GM18502 (cell line): ENCODE measurements at regions not wholly inside any gene's neighbourhood (a gene's known extent, or its start where the extent isn't known, plus 50 kb on each side); places are given as distances from the start of the nearest gene placed in this dataset.
A peak's percentile ranks its signal among the peaks of the same experiment; 100 is the strongest.
"Not testable (repeated sequence)": the region's sequence is repeated elsewhere in the genome, so short reads cannot be mapped to it uniquely, and the experiment has no call there.

Experiments
- ATAC-seq: cut with Tn5 transposase; IDR thresholded peaks from one replicate; pipeline ENCODE4 v1.9.1; 2021; ENCODE audit warnings: mild to moderate bottlenecking; ENCODE audit not compliant: unreplicated experiment, poor library complexity

GRCh38 chr3:137293086-137293485 is 335.3 kb downstream of the IL20RB start:
- no peak for ATAC-seq

DNA sequence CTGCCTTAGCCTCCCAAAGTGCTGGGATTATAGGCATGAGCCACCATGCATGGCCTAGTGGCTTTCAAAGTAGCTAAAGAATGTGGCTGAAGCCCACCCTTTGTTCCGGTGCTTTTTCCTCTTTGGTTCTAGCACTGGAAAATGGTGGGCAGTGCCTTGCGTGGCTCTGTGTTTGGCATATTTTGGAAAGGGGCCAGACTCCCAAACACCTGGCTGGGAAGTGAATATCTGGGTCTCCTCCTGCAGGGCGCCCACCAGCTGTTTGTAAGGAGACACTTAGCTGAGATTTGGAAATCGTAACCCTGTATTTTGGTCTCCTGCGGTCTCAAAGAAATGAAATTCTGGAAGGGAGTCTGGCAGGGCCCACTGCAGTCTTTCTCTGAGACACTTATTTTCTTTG is 336.4 kb downstream of the IL20RB start:
- ATAC-seq: no peak

GRCh38 chr3:137294839-137295238 is 337.1 kb downstream of the IL20RB start:
- no peak for ATAC-seq

GRCh38 chr3:137295336-137295735 is 337.6 kb downstream of the IL20RB start:
- no peak for ATAC-seq

- ATAC-seq: no peak
Observed at GRCh38 chr3:137296116-137296515, 338.3 kb downstream of the IL20RB start.

- no peak for ATAC-seq
Observed at GRCh38 chr3:137297770-137298169, 340.0 kb downstream of the IL20RB start.

DNA sequence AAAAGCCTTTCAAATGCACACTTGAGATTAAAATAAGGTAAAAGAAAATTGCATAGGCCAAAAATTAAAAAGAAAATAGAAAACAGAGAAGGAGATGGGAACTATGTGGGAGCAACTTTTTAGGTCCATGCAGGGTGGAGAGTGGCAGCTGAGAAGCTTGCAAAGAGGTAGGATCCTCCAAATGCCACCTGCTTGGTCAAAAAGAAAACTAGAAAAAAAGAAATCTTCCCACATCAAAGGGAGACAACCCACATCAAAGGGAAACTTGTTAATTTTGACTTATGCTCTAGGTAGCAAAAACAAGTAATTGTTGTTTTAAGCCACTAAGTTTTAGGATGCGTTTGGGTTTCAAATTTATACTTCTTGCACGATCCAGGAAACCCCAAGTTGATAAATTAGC is 342.9 kb downstream of the IL20RB start:
- no peak for ATAC-seq

DNA sequence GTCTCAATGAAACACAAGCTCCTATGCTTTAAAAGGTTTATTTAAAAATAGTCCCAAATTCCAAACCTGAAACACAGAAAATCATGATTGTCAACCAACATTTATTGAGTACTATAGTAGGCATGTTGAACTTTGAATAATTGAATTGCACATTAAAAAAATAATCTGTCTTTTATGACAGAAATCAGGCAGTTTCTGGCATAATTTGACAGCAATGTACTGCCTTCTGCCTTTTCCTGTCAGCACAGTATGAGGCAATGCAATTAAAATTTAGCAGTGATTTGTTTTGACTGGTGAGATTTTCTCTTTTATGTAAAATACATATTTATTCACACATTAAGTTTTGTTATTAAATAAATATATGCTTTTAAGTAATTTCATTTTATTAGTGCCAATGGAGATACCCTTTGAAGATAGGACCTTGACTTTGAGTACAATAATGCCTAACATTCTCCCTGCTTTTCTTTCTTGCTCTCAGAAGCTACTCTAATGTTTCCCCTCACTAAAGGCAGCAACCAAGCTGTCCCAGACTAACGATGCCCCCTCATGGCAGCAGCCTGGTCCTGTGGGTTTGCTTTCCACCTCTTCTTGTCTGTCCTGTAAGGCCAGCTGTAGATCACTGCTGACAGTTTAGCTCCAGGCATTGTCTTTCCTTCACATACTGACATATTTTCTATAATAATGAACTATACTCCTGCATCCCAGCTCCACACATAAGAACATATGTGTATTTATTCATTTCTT is 346.7 kb downstream of the IL20RB start:
- ATAC-seq: no peak

DNA sequence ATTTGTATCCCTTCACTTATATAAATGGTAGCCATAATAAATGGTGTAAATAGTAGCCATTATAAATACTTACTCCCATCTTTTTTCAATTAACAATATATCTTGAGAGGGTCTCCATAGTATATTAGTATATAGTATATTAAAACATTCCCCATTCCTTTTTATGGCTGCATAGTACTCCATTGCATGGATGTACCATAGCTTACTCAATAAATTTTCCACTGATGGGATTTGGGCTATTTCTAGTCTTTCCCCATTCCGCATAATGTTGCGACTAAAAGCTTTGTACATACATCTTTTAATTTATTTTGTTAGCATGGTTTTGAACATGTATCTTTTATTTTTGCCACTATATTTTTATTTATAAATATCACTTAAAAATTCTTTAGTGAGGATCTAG is 366.3 kb downstream of the IL20RB start:
- no peak for ATAC-seq

DNA sequence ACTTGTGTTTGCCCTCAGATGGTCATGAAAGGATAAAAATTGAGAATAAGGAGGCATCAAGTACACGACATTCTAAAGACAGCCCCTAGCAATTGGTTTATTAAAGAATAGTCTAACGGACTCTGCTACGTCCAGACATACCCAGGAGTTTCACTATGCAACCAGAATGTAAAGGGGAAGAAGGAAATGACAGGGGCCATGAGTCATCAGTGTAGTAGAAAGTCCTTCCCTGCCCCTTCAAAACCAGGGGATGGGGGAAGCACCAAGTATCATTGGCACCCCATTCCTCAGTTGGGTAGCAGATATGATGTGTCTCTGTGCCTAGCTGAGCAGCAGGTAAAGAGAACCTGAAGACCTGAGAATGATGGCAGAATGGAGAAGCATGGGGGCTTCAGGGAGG is 367.4 kb downstream of the IL20RB start:
- ATAC-seq: peak; percentile 87

- ATAC-seq: no peak
Observed at GRCh38 chr3:137325934-137326333, 368.2 kb downstream of the IL20RB start.

- no peak for ATAC-seq
Observed at GRCh38 chr3:137329594-137329993, 371.8 kb downstream of the IL20RB start.

- ATAC-seq: peak; percentile 51
Observed at GRCh38 chr3:137330246-137330645, 372.5 kb downstream of the IL20RB start.

DNA sequence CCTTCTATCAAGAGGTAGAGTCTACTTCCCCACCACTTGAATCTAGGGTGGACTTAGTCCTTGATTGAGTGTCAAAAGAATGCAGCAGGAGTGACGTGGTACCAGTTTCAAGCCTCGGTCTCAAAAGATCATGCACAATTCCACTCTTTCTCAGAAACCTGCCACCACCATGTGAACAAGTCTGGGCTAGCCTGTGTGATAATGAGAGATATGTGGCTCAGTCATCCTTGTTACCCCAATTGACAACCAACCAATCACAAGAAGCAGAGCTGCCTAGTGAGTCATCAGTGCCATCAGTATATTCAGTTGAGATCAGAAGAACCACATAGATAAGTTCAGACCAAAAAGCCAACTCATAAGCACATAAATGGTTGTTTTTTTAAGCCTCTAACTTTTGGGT is 374.5 kb downstream of the IL20RB start:
- peak; percentile 49 for ATAC-seq

DNA sequence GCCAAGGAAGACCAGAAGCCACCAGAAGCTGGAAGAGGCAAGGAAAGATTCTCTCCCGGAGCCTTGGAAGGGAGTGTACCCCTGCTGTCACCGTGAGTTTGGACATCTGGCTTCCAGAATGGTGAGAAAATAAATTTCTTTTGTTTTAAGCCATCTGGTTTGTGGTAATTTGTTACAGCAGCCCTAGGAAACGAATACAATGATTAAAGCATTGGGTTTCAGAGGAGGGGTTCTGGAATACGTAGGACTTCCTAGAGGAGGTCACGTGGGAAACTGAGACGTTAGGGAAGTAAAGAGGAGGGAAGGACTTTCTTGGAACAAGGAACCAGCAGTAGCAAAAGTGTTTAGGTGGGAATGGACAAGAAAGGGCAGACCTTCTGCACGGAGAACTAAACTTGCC is 377.7 kb downstream of the IL20RB start:
- ATAC-seq: no peak

DNA sequence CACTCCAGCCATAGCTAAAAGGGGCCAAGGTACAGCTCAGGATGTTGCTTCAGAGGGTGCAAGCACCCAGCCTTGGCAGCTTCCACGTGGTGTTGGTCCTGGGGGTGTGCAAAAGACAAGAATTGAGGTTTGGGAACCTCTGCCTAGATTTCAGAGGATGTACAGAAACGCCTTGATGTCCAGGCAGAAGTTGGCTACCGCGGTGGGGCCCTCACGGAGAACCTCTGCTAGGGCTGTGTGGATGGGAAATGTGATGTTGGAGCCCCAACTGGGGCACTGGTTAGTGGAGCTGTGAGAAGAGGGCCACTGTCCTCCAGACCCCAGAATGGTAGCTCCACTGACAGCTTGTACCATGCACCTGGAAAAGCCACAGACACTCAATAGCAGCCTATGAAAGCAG is 380.6 kb downstream of the IL20RB start:
- ATAC-seq: not testable (repeated sequence)

GRCh38 chr3:137343283-137343682 is 385.5 kb downstream of the IL20RB start:
- no peak for ATAC-seq

DNA sequence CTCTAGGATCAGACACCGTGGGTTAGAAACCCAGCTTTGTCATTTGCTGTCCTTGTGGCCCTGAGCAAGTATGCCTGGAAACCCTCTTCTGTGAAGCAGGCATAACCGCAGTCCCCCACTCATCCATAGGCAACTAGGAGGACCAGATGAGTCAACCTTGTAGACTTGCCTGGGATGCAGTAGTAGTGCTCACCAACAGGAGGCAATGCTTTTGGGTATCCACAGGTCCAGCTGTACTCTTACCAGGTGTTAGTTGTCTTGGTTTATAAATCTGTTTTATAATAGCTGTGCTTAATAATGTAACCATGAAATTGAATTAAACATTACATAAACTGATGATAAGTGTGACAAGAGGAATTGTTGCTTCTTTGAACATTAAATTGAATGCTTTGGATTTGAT is 389.3 kb downstream of the IL20RB start:
- no peak for ATAC-seq

DNA sequence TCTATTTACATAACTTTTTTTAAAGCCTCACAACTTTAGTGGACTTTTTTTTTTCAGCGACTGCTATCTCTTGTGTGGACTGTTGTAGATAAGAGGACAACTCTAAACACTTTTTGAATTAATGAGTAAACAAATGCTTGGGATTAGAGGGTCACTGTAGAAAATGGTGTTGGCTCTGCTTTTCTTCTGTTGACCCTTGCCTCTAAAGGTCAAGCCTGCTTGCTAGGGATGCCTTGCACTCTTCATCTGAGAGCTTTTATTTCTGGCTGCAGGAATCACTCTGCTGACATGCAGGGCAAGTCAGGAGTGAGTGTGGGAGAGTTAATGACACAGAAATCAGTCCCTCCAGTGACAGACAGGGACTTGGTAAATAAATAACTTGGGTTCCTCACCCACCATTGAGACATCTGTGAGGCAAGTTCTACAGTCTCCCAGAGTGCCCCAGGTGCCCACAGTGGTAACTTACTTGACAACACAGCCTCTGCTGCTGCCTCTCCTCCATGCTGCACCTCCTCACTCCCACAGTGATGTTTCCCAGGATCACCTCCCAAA is 390.1 kb downstream of the IL20RB start:
- ATAC-seq: no peak

GRCh38 chr3:137348936-137349335 is 391.2 kb downstream of the IL20RB start:
- no peak for ATAC-seq

GRCh38 chr3:137349557-137350348 is 392.0 kb downstream of the IL20RB start:
- ATAC-seq: no peak
